Fibroblast of upper back skin (primary cell): ENCODE measurements at regions not wholly inside any gene's neighbourhood (a gene's known extent, or its start where the extent isn't known, plus 50 kb on each side); places are given as distances from the start of the nearest gene placed in this dataset.

ENCODE experiments used
- DNase-seq: peaks from one replicate; pipeline ENCODE4 v3.0.0-alpha.2; 2013

- no peak for DNase-seq
Measured at GRCh38 chrY:12459965-12460364, 241.1 kb upstream of the USP9Y start.

DNA sequence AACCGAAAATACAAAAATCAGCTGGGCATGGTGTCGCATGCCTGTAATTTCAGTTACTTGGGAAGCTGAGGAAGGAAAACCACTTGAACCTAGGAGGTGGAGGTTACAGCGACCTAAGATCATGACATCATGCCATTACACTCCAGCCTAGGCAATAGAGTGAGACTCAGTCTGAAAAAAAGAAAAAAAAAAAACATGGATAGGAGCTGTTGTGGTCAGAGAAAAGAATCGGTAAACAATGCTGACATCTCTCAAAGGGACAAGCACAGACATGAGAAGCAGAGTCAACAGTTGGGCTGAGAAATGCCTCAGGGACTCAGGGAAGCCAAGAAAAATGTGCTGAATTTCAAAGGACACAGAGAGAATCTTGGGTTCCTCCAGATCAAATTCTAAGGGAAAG lies 236.9 kb upstream of the USP9Y start:
- no peak for DNase-seq

- no peak for DNase-seq
Measured at GRCh38 chrY:12465706-12466105, 235.3 kb upstream of the USP9Y start.

- no peak for DNase-seq
Measured at GRCh38 chrY:12469081-12469480, 231.9 kb upstream of the USP9Y start.

- peak; percentile 2 for DNase-seq
Measured at GRCh38 chrY:12474472-12474871, 226.6 kb upstream of the USP9Y start.

- peak; percentile 41 for DNase-seq
Measured at GRCh38 chrY:12479382-12479781, 221.6 kb upstream of the USP9Y start.

- no peak for DNase-seq
Measured at GRCh38 chrY:12483394-12483793, 217.6 kb upstream of the USP9Y start.

- peak; percentile 58 for DNase-seq
Measured at GRCh38 chrY:12490558-12491209, 210.3 kb upstream of the USP9Y start.

DNA sequence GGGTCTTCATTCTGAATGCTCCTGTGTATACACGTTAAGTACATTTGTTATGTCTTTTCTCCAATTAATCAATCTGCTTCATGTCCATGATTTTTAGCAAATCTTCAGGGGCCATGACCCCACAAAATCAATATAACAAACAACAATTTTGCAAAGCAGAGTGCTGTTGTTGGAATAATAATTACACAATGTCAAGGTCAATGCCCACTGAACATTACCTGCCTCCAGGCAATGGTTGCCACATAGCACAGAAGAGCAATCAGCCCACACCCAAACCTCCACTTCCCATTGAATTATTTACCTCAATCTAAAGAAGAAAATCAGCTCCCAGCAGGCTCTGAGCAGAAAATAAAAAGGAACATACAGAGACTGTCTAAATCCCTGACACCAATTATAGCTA lies 208.8 kb upstream of the USP9Y start:
- no peak for DNase-seq

GRCh38 chrY:12496007-12496406 lies 205.0 kb upstream of the USP9Y start:
- no peak for DNase-seq

GRCh38 chrY:12500096-12500495 lies 200.9 kb upstream of the USP9Y start:
- DNase-seq = no peak

DNA sequence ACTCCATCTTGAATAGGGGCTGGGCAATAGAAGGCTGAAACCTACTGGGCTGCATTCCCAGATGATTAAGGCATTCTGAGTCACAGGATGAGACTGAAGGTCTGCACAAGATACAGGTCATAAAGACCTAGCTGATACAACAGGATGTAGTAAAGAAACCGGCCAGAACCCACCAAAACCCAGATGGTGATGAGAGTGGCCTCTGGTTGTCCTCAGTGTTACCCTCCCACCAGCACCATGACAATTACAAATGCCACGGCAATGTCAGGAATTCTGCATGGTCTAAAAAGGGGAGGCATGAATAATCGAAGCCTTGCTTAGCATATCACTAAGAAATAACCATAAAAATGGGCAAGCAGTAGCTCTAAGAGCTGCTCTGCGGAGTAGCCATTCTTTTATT lies 197.0 kb upstream of the USP9Y start:
- peak; percentile 68 for DNase-seq

GRCh38 chrY:12517338-12517737 lies 183.7 kb upstream of the USP9Y start:
- no peak for DNase-seq

GRCh38 chrY:12525206-12525605 lies 175.8 kb upstream of the USP9Y start:
- no peak for DNase-seq

GRCh38 chrY:12526362-12527063 lies 174.5 kb upstream of the USP9Y start:
- no peak for DNase-seq

- no peak for DNase-seq
Measured at GRCh38 chrY:12537226-12537854, 163.7 kb upstream of the USP9Y start.

GRCh38 chrY:12546746-12547420 lies 154.1 kb upstream of the USP9Y start:
- DNase-seq = peak; percentile 64

DNA sequence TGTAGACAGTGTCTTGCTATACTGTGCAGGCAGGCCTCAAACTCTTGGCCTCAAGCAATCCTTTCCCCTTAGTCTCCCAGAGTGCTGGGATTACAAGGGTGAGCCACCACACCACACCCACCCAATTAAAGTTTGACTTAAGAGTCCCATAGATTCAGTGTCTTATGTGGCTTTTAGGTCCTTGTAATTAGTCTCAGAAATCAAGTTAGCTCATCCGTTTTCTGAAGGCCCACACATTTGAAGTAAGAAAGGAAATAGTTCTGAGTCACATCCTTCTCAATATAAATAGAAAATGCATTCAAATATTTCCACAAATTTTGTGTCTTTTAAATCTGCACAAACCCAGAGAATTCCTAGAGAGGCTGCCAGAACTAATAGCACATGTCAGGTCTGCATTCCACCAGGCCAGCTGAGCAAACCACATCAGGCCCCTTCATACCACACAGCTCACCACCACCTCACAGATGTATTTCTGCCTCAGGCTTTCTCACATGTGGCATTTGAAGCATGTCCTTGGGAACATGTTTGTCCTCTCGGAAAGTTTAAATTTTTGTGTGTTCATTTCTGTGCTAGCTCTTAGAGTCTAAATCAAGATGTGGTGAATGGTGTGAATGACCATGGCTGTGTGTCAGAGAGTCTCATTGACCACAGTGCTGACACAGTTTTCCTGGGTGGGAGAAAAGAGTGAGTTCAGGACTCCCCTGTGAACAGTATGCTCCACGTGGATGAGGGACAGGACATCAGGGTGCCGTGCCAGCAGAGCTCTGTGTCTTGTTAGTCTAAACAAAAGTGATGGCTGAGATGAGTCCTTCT lies 148.4 kb upstream of the USP9Y start:
- DNase-seq = peak; percentile 94

DNA sequence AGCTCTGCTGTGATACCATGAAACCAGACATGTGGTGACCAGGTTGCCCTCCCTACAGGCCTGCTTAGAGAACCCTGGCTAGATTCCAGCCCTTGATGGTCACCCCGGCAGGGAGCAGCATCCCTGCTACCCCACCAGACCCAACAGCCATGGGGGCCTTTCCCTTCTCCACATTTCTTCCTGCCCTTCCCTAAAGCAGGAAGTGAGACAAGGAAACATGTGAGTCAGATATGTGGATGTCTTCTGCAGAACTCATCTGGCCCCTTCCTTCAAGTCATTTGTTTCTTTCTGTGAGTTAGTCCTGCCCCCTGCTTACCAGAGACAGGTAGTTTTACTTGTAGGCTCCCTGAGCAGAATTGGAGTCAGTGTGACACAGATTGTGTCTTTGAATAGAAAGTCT lies 147.1 kb upstream of the USP9Y start:
- DNase-seq = peak; percentile 58

GRCh38 chrY:12555005-12555404 lies 146.0 kb upstream of the USP9Y start:
- DNase-seq = peak; percentile 90

DNA sequence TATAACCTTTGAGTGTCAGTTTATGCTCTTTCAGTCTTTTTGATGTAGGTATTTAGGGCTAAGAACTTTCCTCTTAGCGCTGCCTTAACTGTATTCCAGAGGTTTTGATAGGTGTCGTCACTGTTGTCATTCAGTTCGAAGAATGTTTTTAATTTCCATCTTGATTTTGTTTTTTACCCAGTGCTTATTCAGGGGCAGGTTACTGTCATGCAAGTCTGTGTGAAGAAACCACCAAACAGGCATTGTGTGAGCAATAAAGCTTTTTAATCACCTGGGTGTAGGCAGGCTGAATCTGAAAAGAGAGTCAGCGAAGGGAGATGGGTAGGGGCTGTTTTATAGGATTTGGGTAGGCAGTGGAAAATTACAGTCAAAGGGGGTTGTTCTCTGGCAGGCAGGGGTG lies 142.0 kb upstream of the USP9Y start:
- DNase-seq = no peak

DNA sequence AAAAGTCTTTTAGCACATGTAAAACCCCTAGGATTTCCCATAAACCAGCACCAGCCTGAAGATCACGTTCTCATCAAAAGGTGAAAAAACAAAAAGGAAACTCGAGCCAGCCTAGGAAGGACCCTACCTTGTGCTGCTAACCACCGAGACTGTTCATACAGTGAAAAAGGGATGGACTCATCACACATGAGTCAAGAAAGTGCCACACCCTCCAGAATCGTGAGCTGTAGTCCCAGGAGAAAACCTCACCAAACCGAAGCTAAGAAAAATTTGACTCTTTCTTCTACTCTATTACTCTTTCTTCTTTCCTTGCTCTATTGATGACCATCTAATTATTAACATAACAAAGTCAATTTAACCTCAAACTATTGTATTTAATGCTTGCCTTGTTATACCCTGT lies 124.8 kb upstream of the USP9Y start:
- no peak for DNase-seq
